Muscle layer of colon (tissue), 2 donors: ENCODE measurements at regions not wholly inside any gene's neighbourhood (a gene's known extent, or its start where the extent isn't known, plus 50 kb on each side); places are given as distances from the start of the nearest gene placed in this dataset.

ENCODE experiments used
- H3K27ac ChIP-seq: one replicate; pipeline ENCODE4 v1.7.0; 2013; ENCODE audit warnings: low read depth, mild to moderate bottlenecking, low read length, moderate library complexity
- H3K27me3 ChIP-seq, 2 donors: one replicate each; pipeline ENCODE4 v1.7.0; 2013; ENCODE audit warnings: low read length in 2 of 2, mild to moderate bottlenecking in 2 of 2; ENCODE audit not compliant: insufficient read depth in 2 of 2, control insufficient read depth in 1 of 2
- H3K36me3 ChIP-seq: one replicate; pipeline ENCODE4 v1.7.0; 2013; ENCODE audit warnings: mild to moderate bottlenecking, low read length; ENCODE audit not compliant: insufficient read depth
- H3K4me1 ChIP-seq: one replicate; pipeline ENCODE4 v1.7.0; 2013; ENCODE audit warnings: mild to moderate bottlenecking, low read length; ENCODE audit not compliant: insufficient read depth
- H3K4me3 ChIP-seq, 2 donors: one replicate each; pipeline ENCODE4 v1.7.0; 2013; ENCODE audit warnings: low read length in 2 of 2, low read depth in 1 of 2, mild to moderate bottlenecking in 1 of 2, moderate library complexity in 1 of 2
- H3K9ac ChIP-seq: one replicate; pipeline ENCODE4 v1.7.0; 2013; ENCODE audit warnings: low read length
- H3K9me3 ChIP-seq: one replicate; pipeline ENCODE4 v1.7.0; 2013; ENCODE audit warnings: mild to moderate bottlenecking, low read length
- donor health status: abdominal sarcoma.
- donor health status: Adenocarcinoma of cecum.

GRCh38 chr11:134807997-134808396 is 396.0 kb upstream of the B3GAT1 start:
- no peak overlapping the region for H3K4me3 ChIP-seq
- no peaks in the 10 kb centered on the region for H3K4me1 ChIP-seq
- H3K27me3 ChIP-seq: no peaks in the 10 kb centered on the region
- no peaks in the 10 kb centered on the region for H3K9me3 ChIP-seq
- H3K36me3 ChIP-seq: no peaks in the 10 kb centered on the region
- H3K27ac ChIP-seq: no peak overlapping the region
- H3K9ac ChIP-seq: no peak overlapping the region

DNA sequence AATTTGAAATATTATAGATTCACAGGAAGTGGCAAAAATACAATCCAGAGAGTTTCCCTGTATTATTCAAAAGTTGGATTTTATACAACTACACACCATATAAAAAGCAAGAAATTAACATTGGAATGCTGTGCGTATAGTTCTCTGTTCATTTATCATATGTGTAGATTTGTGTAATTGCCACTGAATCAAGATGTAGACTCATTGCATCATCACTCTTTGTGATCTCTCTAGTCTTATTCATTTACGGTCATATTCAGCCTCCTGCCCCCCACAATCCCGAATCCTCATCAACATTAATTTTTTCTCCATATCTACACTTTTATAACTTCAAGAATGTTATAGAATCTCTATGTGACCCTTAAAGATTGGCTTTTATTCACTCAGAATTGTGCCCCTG is 390.6 kb upstream of the B3GAT1 start:
- Histone ChIP-seq H3K27me3 (no peaks in the 10 kb centered on the region), H3K27ac (no peak overlapping the region), H3K4me3 (no peak overlapping the region), H3K9ac (no peak overlapping the region), H3K4me1 (no peaks in the 10 kb centered on the region), H3K9me3 (no peaks in the 10 kb centered on the region), H3K36me3 (no peaks in the 10 kb centered on the region)

- no peak overlapping the region for H3K4me3 ChIP-seq
- no peaks in the 10 kb centered on the region for H3K4me1 ChIP-seq
- H3K27ac ChIP-seq: no peak overlapping the region
- H3K9me3 ChIP-seq: no peaks in the 10 kb centered on the region
- H3K27me3 ChIP-seq: no peaks in the 10 kb centered on the region
- no peak overlapping the region for H3K9ac ChIP-seq
- H3K36me3 ChIP-seq: no peaks in the 10 kb centered on the region
Observed at GRCh38 chr11:134802116-134802515, 390.1 kb upstream of the B3GAT1 start.

GRCh38 chr11:134801570-134801969 is 389.5 kb upstream of the B3GAT1 start:
- Histone ChIP-seq H3K4me3 (no peak overlapping the region), H3K9me3 (no peaks in the 10 kb centered on the region), H3K9ac (no peak overlapping the region), H3K27me3 (no peaks in the 10 kb centered on the region), H3K4me1 (no peaks in the 10 kb centered on the region), H3K36me3 (no peaks in the 10 kb centered on the region), H3K27ac (no peak overlapping the region)

GRCh38 chr11:134800826-134801225 is 388.8 kb upstream of the B3GAT1 start:
- Histone ChIP-seq H3K9ac (no peak overlapping the region), H3K36me3 (no peaks in the 10 kb centered on the region), H3K4me3 (no peak overlapping the region), H3K4me1 (no peaks in the 10 kb centered on the region), H3K9me3 (no peaks in the 10 kb centered on the region), H3K27me3 (no peaks in the 10 kb centered on the region), H3K27ac (no peak overlapping the region)

GRCh38 chr11:134800130-134800529 is 388.1 kb upstream of the B3GAT1 start:
- no peaks in the 10 kb centered on the region for H3K9me3 ChIP-seq
- no peak overlapping the region for H3K27ac ChIP-seq
- no peak overlapping the region for H3K4me3 ChIP-seq
- H3K36me3 ChIP-seq: no peaks in the 10 kb centered on the region
- H3K27me3 ChIP-seq: no peaks in the 10 kb centered on the region
- no peak overlapping the region for H3K9ac ChIP-seq
- H3K4me1 ChIP-seq: no peaks in the 10 kb centered on the region

DNA sequence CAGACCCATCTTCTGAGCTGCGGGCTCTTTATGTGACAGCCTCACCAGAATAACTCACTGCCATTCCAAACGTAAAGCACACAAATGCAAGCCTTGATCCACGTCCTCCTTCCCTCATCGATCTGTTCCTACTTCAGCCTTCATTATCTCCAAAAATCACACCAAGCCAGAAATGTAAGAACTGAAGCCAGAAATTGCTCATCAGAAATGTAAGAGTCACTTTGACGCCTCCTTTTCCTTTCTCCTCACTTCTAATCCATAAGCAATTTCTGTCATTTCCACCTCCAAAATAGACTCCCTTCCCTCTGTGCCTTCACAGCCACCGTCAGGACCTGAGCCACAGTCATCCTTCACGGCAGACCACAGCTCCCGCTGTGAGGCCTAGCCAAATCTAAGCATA is 387.3 kb upstream of the B3GAT1 start:
- no peak overlapping the region for H3K9ac ChIP-seq
- no peak overlapping the region for H3K4me3 ChIP-seq
- no peaks in the 10 kb centered on the region for H3K27me3 ChIP-seq
- no peak overlapping the region for H3K27ac ChIP-seq
- H3K9me3 ChIP-seq: no peaks in the 10 kb centered on the region
- no peaks in the 10 kb centered on the region for H3K4me1 ChIP-seq
- no peaks in the 10 kb centered on the region for H3K36me3 ChIP-seq

- Histone ChIP-seq H3K27me3 (no peaks in the 10 kb centered on the region), H3K4me3 (no peak overlapping the region), H3K4me1 (no peaks in the 10 kb centered on the region)
Observed at GRCh38 chr11:134797411-134798089, 385.5 kb upstream of the B3GAT1 start.

DNA sequence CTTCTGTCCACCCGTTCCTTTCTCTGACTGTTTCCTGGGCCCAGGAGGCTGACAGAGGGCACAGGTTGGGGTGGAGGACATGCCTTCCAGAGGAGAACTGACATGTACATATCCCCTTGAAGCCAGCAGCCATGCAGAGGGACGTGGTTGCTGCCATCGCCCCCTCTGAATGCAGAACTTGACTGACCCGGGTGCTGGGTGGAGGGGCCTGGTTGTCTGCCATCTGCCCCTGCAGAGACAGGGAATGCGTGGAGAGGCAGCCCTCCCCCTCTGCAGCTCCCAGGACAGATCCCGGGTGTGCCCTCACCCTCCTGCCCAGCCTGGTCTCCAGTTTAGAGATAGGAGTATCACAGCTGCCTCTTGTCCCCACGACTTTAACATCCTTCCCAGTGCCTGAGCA is 383.0 kb upstream of the B3GAT1 start:
- Histone ChIP-seq H3K4me1 (no peaks in the 10 kb centered on the region), H3K36me3 (no peaks in the 10 kb centered on the region), H3K4me3 (no peak overlapping the region), H3K9ac (no peak overlapping the region), H3K27me3 (no peaks in the 10 kb centered on the region), H3K27ac (no peak overlapping the region), H3K9me3 (no peaks in the 10 kb centered on the region)

More at GRCh38 chr11:134797411-134798089, 385.5 kb upstream of the B3GAT1 start:
- no peaks in the 10 kb centered on the region for H3K36me3 ChIP-seq
- H3K27ac ChIP-seq: no peak overlapping the region
- no peaks in the 10 kb centered on the region for H3K9me3 ChIP-seq
- no peak overlapping the region for H3K9ac ChIP-seq

DNA sequence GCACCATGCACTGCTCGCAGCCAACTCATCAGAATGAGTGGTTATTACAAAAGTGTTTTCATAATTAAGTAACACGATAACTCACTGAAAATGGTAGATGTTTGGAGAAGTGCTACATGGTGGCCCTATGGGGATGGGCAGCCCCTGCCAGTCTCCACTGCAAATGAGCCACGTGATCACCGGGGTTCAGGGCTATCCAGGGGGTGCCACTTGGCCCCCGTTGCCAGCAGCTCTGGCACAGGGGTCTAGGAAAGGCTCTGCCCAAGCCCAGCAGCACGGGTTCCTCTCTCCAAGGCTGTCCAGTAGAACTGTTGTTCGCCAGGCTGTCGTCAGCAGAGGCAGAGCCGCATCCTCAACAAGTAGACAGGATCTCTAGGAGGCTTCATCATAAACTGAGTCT is 382.1 kb upstream of the B3GAT1 start:
- H3K4me3 ChIP-seq: no peak overlapping the region
- H3K4me1 ChIP-seq: no peaks in the 10 kb centered on the region
- H3K9ac ChIP-seq: no peak overlapping the region
- no peaks in the 10 kb centered on the region for H3K36me3 ChIP-seq
- H3K9me3 ChIP-seq: no peaks in the 10 kb centered on the region
- no peaks in the 10 kb centered on the region for H3K27me3 ChIP-seq
- no peak overlapping the region for H3K27ac ChIP-seq

- Histone ChIP-seq H3K4me1 (no peaks in the 10 kb centered on the region), H3K9ac (no peak overlapping the region), H3K4me3 (no peak overlapping the region), H3K27ac (no peak overlapping the region), H3K27me3 (no peaks in the 10 kb centered on the region), H3K9me3 (no peaks in the 10 kb centered on the region), H3K36me3 (no peaks in the 10 kb centered on the region)
Observed at GRCh38 chr11:134792677-134793076, 380.6 kb upstream of the B3GAT1 start.

- H3K9me3 ChIP-seq: no peaks in the 10 kb centered on the region
- H3K27me3 ChIP-seq: no peaks in the 10 kb centered on the region
- no peaks in the 10 kb centered on the region for H3K4me1 ChIP-seq
- H3K9ac ChIP-seq: no peak overlapping the region
- no peak overlapping the region for H3K27ac ChIP-seq
- no peaks in the 10 kb centered on the region for H3K36me3 ChIP-seq
- H3K4me3 ChIP-seq: no peak overlapping the region
Observed at GRCh38 chr11:134792044-134792443, 380.0 kb upstream of the B3GAT1 start.
